ENCODE measurements at regions not wholly inside any gene's neighbourhood (a gene's known extent, or its start where the extent isn't known, plus 50 kb on each side); places are given as distances from the start of the nearest gene placed in this dataset.

DNA sequence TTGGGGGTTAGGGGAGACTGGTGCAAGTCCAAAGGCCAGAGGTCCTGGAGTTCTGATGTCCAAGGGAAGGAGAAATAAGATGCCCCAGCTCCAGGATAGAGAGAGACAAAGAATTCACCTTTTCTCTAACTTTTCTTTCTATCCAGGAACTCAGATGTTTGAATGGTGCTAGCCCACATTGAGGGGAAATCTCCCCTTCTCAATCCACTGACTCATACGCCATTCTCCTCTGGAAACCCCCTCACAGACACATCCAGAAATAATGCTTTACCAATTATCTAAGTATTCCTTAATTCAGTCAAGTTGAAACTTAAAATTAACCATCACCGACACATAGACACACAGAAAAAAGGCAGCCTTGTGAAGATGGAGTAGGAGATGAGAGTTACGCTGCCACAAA is 1085.2 kb downstream of the NSUN3 start:
- no peak for TF ChIP-seq EZH2 (IDR thresholded peaks at IDR 0.05; ENCODE audit: borderline replicate concordance, low read length)
- TF ChIP-seq, protein P1, sequence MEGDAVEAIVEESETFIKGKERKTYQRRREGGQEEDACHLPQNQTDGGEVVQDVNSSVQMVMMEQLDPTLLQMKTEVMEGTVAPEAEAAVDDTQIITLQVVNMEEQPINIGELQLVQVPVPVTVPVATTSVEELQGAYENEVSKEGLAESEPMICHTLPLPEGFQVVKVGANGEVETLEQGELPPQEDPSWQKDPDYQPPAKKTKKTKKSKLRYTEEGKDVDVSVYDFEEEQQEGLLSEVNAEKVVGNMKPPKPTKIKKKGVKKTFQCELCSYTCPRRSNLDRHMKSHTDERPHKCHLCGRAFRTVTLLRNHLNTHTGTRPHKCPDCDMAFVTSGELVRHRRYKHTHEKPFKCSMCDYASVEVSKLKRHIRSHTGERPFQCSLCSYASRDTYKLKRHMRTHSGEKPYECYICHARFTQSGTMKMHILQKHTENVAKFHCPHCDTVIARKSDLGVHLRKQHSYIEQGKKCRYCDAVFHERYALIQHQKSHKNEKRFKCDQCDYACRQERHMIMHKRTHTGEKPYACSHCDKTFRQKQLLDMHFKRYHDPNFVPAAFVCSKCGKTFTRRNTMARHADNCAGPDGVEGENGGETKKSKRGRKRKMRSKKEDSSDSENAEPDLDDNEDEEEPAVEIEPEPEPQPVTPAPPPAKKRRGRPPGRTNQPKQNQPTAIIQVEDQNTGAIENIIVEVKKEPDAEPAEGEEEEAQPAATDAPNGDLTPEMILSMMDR (IDR thresholded peaks at IDR 0.05; ENCODE audit: low read length) = no peak
